ENCODE measurements at regions not wholly inside any gene's neighbourhood (a gene's known extent, or its start where the extent isn't known, plus 50 kb on each side); places are given as distances from the start of the nearest gene placed in this dataset.

DNA sequence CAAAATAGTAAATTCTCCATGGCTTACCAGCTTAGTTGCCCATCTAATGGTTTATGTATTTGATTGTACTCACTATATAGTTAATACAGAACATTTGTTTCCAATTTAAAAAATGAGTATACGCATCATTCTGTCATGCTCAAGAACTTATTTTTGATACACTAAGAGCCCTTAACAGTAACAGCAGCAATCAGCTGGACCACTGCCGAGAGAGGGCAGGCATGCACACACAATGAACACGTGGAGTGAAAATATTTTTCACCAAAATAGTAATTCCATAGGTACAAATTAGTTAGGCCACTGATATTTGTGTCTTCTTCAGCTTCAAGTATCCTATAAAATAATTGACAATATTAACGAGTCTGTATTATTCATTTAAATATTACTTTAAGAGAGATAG, 109.9 kb downstream of the KLF12 start:
- TF ChIP-seq, protein P1, sequence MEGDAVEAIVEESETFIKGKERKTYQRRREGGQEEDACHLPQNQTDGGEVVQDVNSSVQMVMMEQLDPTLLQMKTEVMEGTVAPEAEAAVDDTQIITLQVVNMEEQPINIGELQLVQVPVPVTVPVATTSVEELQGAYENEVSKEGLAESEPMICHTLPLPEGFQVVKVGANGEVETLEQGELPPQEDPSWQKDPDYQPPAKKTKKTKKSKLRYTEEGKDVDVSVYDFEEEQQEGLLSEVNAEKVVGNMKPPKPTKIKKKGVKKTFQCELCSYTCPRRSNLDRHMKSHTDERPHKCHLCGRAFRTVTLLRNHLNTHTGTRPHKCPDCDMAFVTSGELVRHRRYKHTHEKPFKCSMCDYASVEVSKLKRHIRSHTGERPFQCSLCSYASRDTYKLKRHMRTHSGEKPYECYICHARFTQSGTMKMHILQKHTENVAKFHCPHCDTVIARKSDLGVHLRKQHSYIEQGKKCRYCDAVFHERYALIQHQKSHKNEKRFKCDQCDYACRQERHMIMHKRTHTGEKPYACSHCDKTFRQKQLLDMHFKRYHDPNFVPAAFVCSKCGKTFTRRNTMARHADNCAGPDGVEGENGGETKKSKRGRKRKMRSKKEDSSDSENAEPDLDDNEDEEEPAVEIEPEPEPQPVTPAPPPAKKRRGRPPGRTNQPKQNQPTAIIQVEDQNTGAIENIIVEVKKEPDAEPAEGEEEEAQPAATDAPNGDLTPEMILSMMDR (IDR thresholded peaks at IDR 0.05) = no peak
- TF ChIP-seq POLR2A (IDR thresholded peaks at IDR 0.05) = no peak

All from body of pancreas (tissue), 4 donors.